GM06990 (cell line): ENCODE measurements at regions not wholly inside any gene's neighbourhood (a gene's known extent, or its start where the extent isn't known, plus 50 kb on each side); places are given as distances from the start of the nearest gene placed in this dataset.

ENCODE experiments used
- DNase-seq: peaks from one replicate; pipeline ENCODE4 v3.0.0-alpha.2; 2011; ENCODE audit not compliant: insufficient read length; ENCODE audit errors: extremely low read depth
- H3K27me3 ChIP-seq: replicated peaks from 2 replicates; pipeline ENCODE4 v1.6.0; 2011; ENCODE audit warnings: low read length; ENCODE audit not compliant: control insufficient read depth, insufficient read depth
- H3K36me3 ChIP-seq: 2 replicates; pipeline ENCODE4 v1.5.1; 2011; ENCODE audit warnings: low read length; ENCODE audit not compliant: control insufficient read depth, insufficient read depth
- H3K4me3 ChIP-seq: replicated peaks from 2 replicates; pipeline ENCODE4 v1.5.1; 2011; ENCODE audit warnings: low read depth, mild to moderate bottlenecking, control low read depth, low read length
- CTCF ChIP-seq: IDR thresholded peaks from 2 replicates; pipeline ENCODE4 v1.5.1; 2011; ENCODE audit warnings: low read length, control low read depth, mild to moderate bottlenecking, inconsistent platforms; ENCODE audit not compliant: insufficient read depth, poor library complexity, severe bottlenecking

GRCh38 chr2:12073217-12073852 lies 326.9 kb downstream of the LPIN1 start:
- peak overlapping the region; percentile 45 for H3K4me3 ChIP-seq
- TF ChIP-seq CTCF: no peak
- no peak for DNase-seq
- H3K36me3 ChIP-seq: no peaks in the 10 kb centered on the region
- no peaks in the 10 kb centered on the region for H3K27me3 ChIP-seq

- TF ChIP-seq CTCF: no peak
- H3K36me3 ChIP-seq: no peaks in the 10 kb centered on the region
- peak overlapping the region; percentile 45 for H3K4me3 ChIP-seq
- no peaks in the 10 kb centered on the region for H3K27me3 ChIP-seq
- no peak for DNase-seq
These were observed 327.9 kb downstream of the LPIN1 start for GRCh38 chr2:12074126-12074844.

- Histone ChIP-seq H3K27me3 (no peaks in the 10 kb centered on the region), H3K36me3 (no peaks in the 10 kb centered on the region), H3K4me3 (no peak overlapping the region)
- no peak for TF ChIP-seq CTCF
- no peak for DNase-seq
These were observed 328.4 kb downstream of the LPIN1 start for GRCh38 chr2:12074845-12075217.

- Histone ChIP-seq H3K36me3 (no peaks in the 10 kb centered on the region), H3K27me3 (no peaks in the 10 kb centered on the region), H3K4me3 (no peak overlapping the region)
- no peak for DNase-seq
- no peak for TF ChIP-seq CTCF
These were observed 329.2 kb downstream of the LPIN1 start for GRCh38 chr2:12075603-12076002.

- no peak overlapping the region for H3K4me3 ChIP-seq
- no peaks in the 10 kb centered on the region for H3K36me3 ChIP-seq
- DNase-seq: no peak
- no peak for TF ChIP-seq CTCF
- no peaks in the 10 kb centered on the region for H3K27me3 ChIP-seq
These were observed 330.4 kb downstream of the LPIN1 start for GRCh38 chr2:12076810-12077209.
